K562 (cell line): ENCODE measurements at regions not wholly inside any gene's neighbourhood (a gene's known extent, or its start where the extent isn't known, plus 50 kb on each side); places are given as distances from the start of the nearest gene placed in this dataset.

ENCODE experiments used
- CTCF ChIP-seq, 3 experiments: IDR thresholded peaks in 2 of 3; conservative IDR thresholded peaks in 1 of 3; 2 replicates each; pipeline ENCODE4 v1.5.1; 2011 to 2012; ENCODE audit warnings: low read length in 3 of 3, mild to moderate bottlenecking in 3 of 3, control low read depth in 2 of 3, improper control_type of control experiment in 1 of 3, inconsistent platforms in 1 of 3, low read depth in 1 of 3, mixed read lengths in 1 of 3, moderate library complexity in 1 of 3; ENCODE audit not compliant: insufficient read depth in 2 of 3
- CXXC5 ChIP-seq: fragments of 250-450 bp; sonication (Bioruptor Pico); IDR thresholded peaks from 2 replicates; pipeline ENCODE4 v1.8.0; 2022; ENCODE audit warnings: inconsistent platforms, mild to moderate bottlenecking, moderate library complexity
- MYNN ChIP-seq, 2 experiments: sonication (generic); formaldehyde crosslinking in 1 of 2; IDR thresholded peaks; 2 replicates each; pipeline versions ENCODE4 v1.5.0 to v1.6.1; 2016 to 2020; ENCODE audit warnings: antibody characterized with exemption in 1 of 2, missing genetic modification reagents in 1 of 2
- POLR2AphosphoS5 ChIP-seq: IDR thresholded peaks from 2 replicates; pipeline ENCODE4 v1.6.1; 2011; ENCODE audit warnings: mild to moderate bottlenecking, low read depth, low read length, moderate library complexity; ENCODE audit not compliant: control insufficient read depth, insufficient read depth
- RBM22 ChIP-seq: fragments of 200-400 bp; formaldehyde crosslinking; IDR thresholded peaks from 2 replicates; pipeline ENCODE4 v1.6.1; 2018; ENCODE audit warnings: low read length, low read depth; ENCODE audit not compliant: poor library complexity, severe bottlenecking
- STAG1 ChIP-seq: sonication (generic); formaldehyde crosslinking; IDR thresholded peaks from 2 replicates; pipeline ENCODE4 v1.5.0; 2020; ENCODE audit warnings: missing genetic modification reagents, borderline replicate concordance
- THRA ChIP-seq: fragments of 450-650 bp; IDR thresholded peaks from 2 replicates; pipeline ENCODE4 v1.6.1; 2017; ENCODE audit warnings: mild to moderate bottlenecking, moderate library complexity
- UBTF ChIP-seq, 2 experiments: IDR thresholded peaks; 2 replicates each; pipeline ENCODE4 v1.6.1; 2012; ENCODE audit warnings: improper control_type of control experiment in 2 of 2, low read depth in 2 of 2, low read length in 2 of 2, borderline replicate concordance in 1 of 2
- XRCC5 ChIP-seq: fragments of 200-400 bp; formaldehyde crosslinking; IDR thresholded peaks from 2 replicates; pipeline ENCODE4 v1.6.1; 2017; ENCODE audit warnings: low read depth, mild to moderate bottlenecking, low read length
- ZC3H11A ChIP-seq: IDR thresholded peaks from 2 replicates; pipeline ENCODE4 v1.6.1; 2012; ENCODE audit warnings: low read depth, low read length, improper control_type of control experiment
- ZNF124 ChIP-seq: sonication (generic); formaldehyde crosslinking; IDR thresholded peaks from 2 replicates; pipeline ENCODE4 v1.8.1; 2022; ENCODE audit warnings: missing genetic modification reagents
- ZNF431 ChIP-seq: sonication (generic); formaldehyde crosslinking; IDR thresholded peaks from 2 replicates; pipeline ENCODE4 v1.8.0; 2022; ENCODE audit warnings: mild to moderate bottlenecking, missing genetic modification reagents
- ZNF512 ChIP-seq: IDR thresholded peaks from 2 replicates; pipeline ENCODE4 v1.6.1; 2016; ENCODE audit warnings: missing genetic modification characterization, missing compliant biosample characterization

GRCh38 chr2:206375956-206376355, 67.4 kb upstream of the ADAM23 start:
- TF ChIP-seq ZC3H11A (no peak), MYNN (IDR thresholded peaks at IDR 0.05) (no peak), MYNN (CRISPR knock-in tag; IDR thresholded peaks at IDR 0.05) (no peak), ZNF124 (no peak), POLR2AphosphoS5 (no peak), CTCF (IDR thresholded peaks at IDR 0.05 in 2 of 3, conservative IDR thresholded peaks at IDR 0.05 in 1 of 3; ENCODE audit: insufficient read depth in 2 of 3, low read depth in 1 of 3, low read length in 3 of 3) (no peak), CXXC5 (CRISPR knock-in tag) (no peak), STAG1 (CRISPR knock-in tag) (no peak), RBM22 (no peak), XRCC5 (no peak), ZNF512 (no peak), THRA (no peak), UBTF (IDR thresholded peaks at IDR 0.05; ENCODE audit: borderline replicate concordance in 1 of 2, low read depth in 2 of 2, low read length in 2 of 2) (no peak), ZNF431 (CRISPR knock-in tag) (no peak)
